GM21528 (cell line): ENCODE measurements at regions not wholly inside any gene's neighbourhood (a gene's known extent, or its start where the extent isn't known, plus 50 kb on each side); places are given as distances from the start of the nearest gene placed in this dataset.
"Not testable (repeated sequence)": the region's sequence is repeated elsewhere in the genome, so short reads cannot be mapped to it uniquely, and the experiment has no call there.

Experiments
- ATAC-seq: cut with Tn5 transposase; IDR thresholded peaks from one replicate; pipeline ENCODE4 v1.9.1; 2021; ENCODE audit warnings: mild to moderate bottlenecking, moderate library complexity; ENCODE audit not compliant: unreplicated experiment, low FRiP score

- not testable (repeated sequence) for ATAC-seq
Observed at GRCh38 chr6:58063542-58063941, 746.1 kb downstream of the PRIM2 start.

- not testable (repeated sequence) for ATAC-seq
Observed at GRCh38 chr6:58067867-58068548, 750.6 kb downstream of the PRIM2 start.

GRCh38 chr6:58073263-58073662, 755.8 kb downstream of the PRIM2 start:
- no peak for ATAC-seq

GRCh38 chr6:58090067-58090466, 772.6 kb downstream of the PRIM2 start:
- ATAC-seq = not testable (repeated sequence)

GRCh38 chr6:58097251-58097650, 779.8 kb downstream of the PRIM2 start:
- not testable (repeated sequence) for ATAC-seq

GRCh38 chr6:58113960-58114359, 796.5 kb downstream of the PRIM2 start:
- ATAC-seq = no peak

GRCh38 chr6:58117162-58117561, 799.7 kb downstream of the PRIM2 start:
- ATAC-seq = not testable (repeated sequence)

- not testable (repeated sequence) for ATAC-seq
Observed at GRCh38 chr6:58121616-58122015, 804.2 kb downstream of the PRIM2 start.

GRCh38 chr6:58123770-58124169, 806.3 kb downstream of the PRIM2 start:
- ATAC-seq = not testable (repeated sequence)

- not testable (repeated sequence) for ATAC-seq
Observed at GRCh38 chr6:58128549-58128948, 811.1 kb downstream of the PRIM2 start.

- ATAC-seq = not testable (repeated sequence)
Observed at GRCh38 chr6:58129098-58129497, 811.7 kb downstream of the PRIM2 start.

- not testable (repeated sequence) for ATAC-seq
Observed at GRCh38 chr6:58139746-58140145, 822.3 kb downstream of the PRIM2 start.

GRCh38 chr6:58171025-58171424, 853.6 kb downstream of the PRIM2 start:
- ATAC-seq = not testable (repeated sequence)

- ATAC-seq = not testable (repeated sequence)
Observed at GRCh38 chr6:58181557-58182065, 864.2 kb downstream of the PRIM2 start.

GRCh38 chr6:58185300-58185699, 867.9 kb downstream of the PRIM2 start:
- ATAC-seq = not testable (repeated sequence)

GRCh38 chr6:58193209-58193608, 875.8 kb downstream of the PRIM2 start:
- not testable (repeated sequence) for ATAC-seq

- no peak for ATAC-seq
Observed at GRCh38 chr6:58198301-58198700, 880.9 kb downstream of the PRIM2 start.

GRCh38 chr6:58237124-58237523, 919.7 kb downstream of the PRIM2 start:
- ATAC-seq = not testable (repeated sequence)

GRCh38 chr6:58238421-58238820, 921.0 kb downstream of the PRIM2 start:
- not testable (repeated sequence) for ATAC-seq

- ATAC-seq = not testable (repeated sequence)
Observed at GRCh38 chr6:58257625-58258024, 940.2 kb downstream of the PRIM2 start.

- no peak for ATAC-seq
Observed at GRCh38 chr6:58290177-58290576, 972.7 kb downstream of the PRIM2 start.

- not testable (repeated sequence) for ATAC-seq
Observed at GRCh38 chr6:58291319-58291718, 973.9 kb downstream of the PRIM2 start.
